Activated CD8-positive, alpha-beta memory T cell treated with anti-CD3 and anti-CD28 coated beads, Interleukin-2, amount 10 ng/mL, durations not matched to agents 7 days and 5 days (primary cell): ENCODE measurements at regions not wholly inside any gene's neighbourhood (a gene's known extent, or its start where the extent isn't known, plus 50 kb on each side); places are given as distances from the start of the nearest gene placed in this dataset.
A peak's percentile ranks its signal among the peaks of the same experiment; 100 is the strongest.

Source experiments
- ATAC-seq: fragments of 150-1000 bp; cut with Tn5 transposase; one replicate; pipeline ENCODE4 v1.10.0; 2021; ENCODE audit warnings: moderate library complexity
- CTCF ChIA-PET: fragments of 350-600 bp; sonication (Branson Sonifier 250); formaldehyde crosslinking; loops from one replicate; lab custom pipeline; 2021; ENCODE audit warnings: antibody characterized with exemption; lab: Charles Lee
- DNase-seq: peaks from one replicate; pipeline ENCODE4 v3.0.0-alpha.2; 2020
- H3K27ac Mint-ChIP-seq: one replicate; pipeline ENCODE4 v1.8.0; 2021; ENCODE audit warnings: mild to moderate bottlenecking, mixed read lengths
- H3K27me3 Mint-ChIP-seq: one replicate; pipeline ENCODE4 v1.8.0; 2021; ENCODE audit warnings: mixed read lengths
- H3K36me3 Mint-ChIP-seq: one replicate; pipeline ENCODE4 v1.8.0; 2021; ENCODE audit warnings: mild to moderate bottlenecking, mixed read lengths
- H3K4me1 Mint-ChIP-seq: one replicate; pipeline ENCODE4 v1.8.0; 2021; ENCODE audit warnings: mixed read lengths
- H3K4me3 Mint-ChIP-seq: one replicate; pipeline ENCODE4 v1.8.0; 2021; ENCODE audit warnings: mild to moderate bottlenecking, moderate library complexity, mixed read lengths
- H3K9me3 Mint-ChIP-seq: one replicate; pipeline ENCODE4 v1.8.0; 2022; ENCODE audit warnings: low read depth, mixed read lengths

DNA sequence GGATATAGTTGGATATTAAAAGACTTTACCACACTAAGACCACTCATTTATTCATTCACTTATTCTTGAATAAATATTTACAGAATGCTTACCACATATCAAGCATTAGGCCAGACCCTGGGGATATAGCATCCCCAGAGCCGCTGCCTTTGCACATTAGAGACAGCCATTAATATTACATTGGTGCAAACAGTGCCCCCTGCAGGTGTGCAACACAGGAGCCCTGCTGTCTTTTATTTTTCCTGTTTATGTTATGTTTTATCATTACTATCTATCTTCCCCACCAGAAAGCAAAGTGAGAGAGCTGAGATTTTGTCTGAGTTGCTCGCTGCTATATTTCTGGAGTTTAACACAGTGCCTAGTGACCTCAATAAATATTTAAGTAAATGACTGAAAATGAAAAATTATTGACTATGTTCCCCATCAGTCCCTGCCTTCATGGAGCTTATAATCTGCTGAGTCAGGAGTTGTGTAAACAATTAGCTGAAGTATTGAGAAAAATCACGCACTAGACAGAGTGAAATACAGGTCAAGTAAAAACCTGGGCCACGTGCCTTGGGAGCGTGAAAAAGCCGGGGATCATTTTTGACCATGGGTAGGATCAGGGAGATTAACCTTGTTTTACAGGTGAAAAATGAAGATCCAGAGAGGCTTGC is 301.6 kb downstream of the PCNX1 start:
- Mint-ChIP-seq H3K27ac (no peak overlapping the region), H3K4me3 (no peak overlapping the region)
- CTCF ChIA-PET, result no interaction called here

DNA sequence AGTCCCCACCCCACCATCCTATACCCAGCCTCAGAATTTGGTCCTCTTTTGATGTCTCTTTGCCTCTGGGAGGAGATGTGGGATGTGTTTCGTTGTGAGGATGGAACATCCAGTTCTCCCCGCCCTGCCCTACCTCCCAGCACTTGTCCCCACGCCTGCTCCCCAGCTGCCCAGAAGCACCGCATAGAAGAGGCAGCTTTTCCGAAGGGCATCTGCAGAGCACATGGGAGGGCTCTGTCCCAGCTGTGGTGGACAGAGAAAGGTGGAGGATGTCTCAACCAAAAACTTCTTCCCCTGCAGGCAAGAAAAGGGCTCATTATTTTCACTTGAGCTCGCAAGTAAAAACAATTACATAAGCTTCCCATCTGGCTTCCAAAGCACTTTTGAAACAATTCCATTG is 302.6 kb downstream of the PCNX1 start:
- H3K27ac Mint-ChIP-seq, result no peak overlapping the region
- ATAC-seq (no peak), DNase-seq (no peak)
- H3K4me3 Mint-ChIP-seq, result no peak overlapping the region
- H3K4me1 Mint-ChIP-seq, result peaks cover 13% of the 10 kb centered on the region
- CTCF ChIA-PET, result no interaction called here
- H3K27me3 Mint-ChIP-seq, result no peaks in the 10 kb centered on the region
- peaks cover 4% of the 10 kb centered on the region for H3K36me3 Mint-ChIP-seq
- H3K9me3 Mint-ChIP-seq, result peaks cover 2% of the 10 kb centered on the region

More for the DNA sequence above, 301.6 kb downstream of the PCNX1 start:
- peaks cover 4% of the 10 kb centered on the region for H3K27me3 Mint-ChIP-seq
- H3K9me3 Mint-ChIP-seq, result peaks cover 1% of the 10 kb centered on the region
- H3K4me1 Mint-ChIP-seq, result peaks cover 13% of the 10 kb centered on the region
- ATAC-seq, result no peak
- peaks cover 4% of the 10 kb centered on the region for H3K36me3 Mint-ChIP-seq
- DNase-seq, result no peak

DNA sequence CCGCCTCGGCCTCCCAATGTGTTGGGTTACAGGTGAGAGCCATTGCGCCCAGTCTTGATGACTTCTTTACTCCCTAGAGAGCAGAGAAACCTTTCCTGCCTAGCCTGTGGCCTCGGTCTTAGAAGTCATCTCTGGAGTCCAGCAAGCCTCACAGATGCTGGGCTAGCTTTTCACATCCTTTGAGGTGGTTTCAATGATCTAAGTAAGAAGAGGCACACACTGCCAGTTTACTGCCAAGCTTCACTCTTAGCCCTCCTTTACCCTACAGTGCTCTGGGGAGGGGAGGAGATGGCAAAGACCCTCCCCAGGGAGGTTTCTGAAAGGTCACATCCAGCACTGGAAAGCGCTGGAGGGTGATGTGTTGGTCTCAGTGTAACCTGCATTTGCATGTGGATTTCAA is 304.8 kb downstream of the PCNX1 start:
- ATAC-seq (no peak), DNase-seq (no peak)
- Mint-ChIP-seq H3K27ac (no peak overlapping the region), H3K4me1 (peaks cover 13% of the 10 kb centered on the region), H3K27me3 (no peaks in the 10 kb centered on the region), H3K9me3 (peaks cover 2% of the 10 kb centered on the region), H3K4me3 (no peak overlapping the region), H3K36me3 (peaks cover 4% of the 10 kb centered on the region)
- CTCF ChIA-PET, result no interaction called here

DNA sequence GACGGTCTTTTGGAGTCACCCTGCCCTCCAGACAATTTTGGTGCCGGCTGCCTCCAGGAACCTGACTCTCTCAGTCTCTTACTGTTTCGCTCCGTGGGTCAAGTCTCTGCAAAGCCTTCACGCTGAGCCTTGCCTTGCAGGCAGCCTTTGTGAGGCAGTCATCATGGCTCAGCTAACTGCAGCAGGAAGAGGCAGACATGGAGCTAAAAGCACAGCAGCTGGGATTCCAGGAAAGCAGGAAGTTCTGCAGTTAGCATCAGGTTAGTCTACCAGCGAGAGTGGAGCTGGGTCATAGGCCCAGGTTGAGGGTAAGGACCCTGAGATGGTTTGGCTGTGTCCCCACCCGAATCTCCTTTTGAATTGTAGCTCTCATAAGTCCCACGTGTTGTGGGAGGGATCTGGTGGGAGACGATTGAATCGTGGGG is 305.4 kb downstream of the PCNX1 start:
- peak overlapping the region; percentile 38 for H3K27ac Mint-ChIP-seq
- H3K4me3 Mint-ChIP-seq, result no peak overlapping the region
- H3K36me3 Mint-ChIP-seq, result peaks cover 7% of the 10 kb centered on the region
- no peak for DNase-seq
- H3K9me3 Mint-ChIP-seq, result peaks cover 4% of the 10 kb centered on the region
- no peak for ATAC-seq
- no peaks in the 10 kb centered on the region for H3K27me3 Mint-ChIP-seq
- H3K4me1 Mint-ChIP-seq, result peaks cover 13% of the 10 kb centered on the region
- CTCF ChIA-PET, result no interaction called here

DNA sequence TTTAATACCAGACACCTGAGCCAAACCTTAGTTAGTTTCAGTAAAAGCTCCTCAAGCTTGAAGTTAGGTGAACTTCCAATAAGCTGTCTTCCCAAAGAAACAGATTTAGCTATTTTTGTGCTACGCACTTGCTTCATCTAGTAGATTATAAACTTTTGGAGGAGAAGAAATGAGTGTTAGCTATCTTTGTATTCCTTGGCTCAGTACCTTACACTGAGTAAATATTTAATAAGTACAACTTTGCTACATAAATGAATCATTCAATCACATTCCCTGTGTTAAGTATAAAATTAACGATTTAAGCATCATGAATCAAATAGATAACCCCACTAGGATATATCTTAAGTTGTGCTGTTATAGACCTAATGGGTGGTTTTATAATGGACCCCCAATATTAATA is 307.0 kb downstream of the PCNX1 start:
- ATAC-seq (no peak), DNase-seq (no peak)
- CTCF ChIA-PET, result no interaction called here
- H3K36me3 Mint-ChIP-seq, result peaks cover 9% of the 10 kb centered on the region
- no peak overlapping the region for H3K27ac Mint-ChIP-seq
- peaks cover 4% of the 10 kb centered on the region for H3K9me3 Mint-ChIP-seq
- peaks cover 23% of the 10 kb centered on the region for H3K4me1 Mint-ChIP-seq
- no peak overlapping the region for H3K4me3 Mint-ChIP-seq
- no peaks in the 10 kb centered on the region for H3K27me3 Mint-ChIP-seq

DNA sequence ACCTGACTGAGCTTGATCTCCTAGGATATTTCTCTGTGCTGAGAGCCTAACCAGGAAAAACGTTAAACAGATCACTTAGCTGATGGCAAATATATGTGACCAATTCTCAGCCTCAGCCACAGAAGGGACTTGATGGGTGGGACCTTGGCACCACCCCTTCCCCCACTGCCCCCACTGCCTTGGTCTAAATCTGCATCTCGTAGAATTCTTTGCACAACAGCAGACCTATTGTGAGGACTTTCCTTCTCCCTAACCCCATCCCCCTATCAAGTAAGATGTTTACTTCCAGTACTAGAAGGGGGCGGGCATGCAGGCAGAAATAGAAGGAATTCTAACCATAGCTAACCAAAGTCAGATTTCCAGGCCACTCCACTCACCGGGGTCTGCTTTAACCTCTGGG is 313.2 kb downstream of the PCNX1 start:
- Mint-ChIP-seq H3K27ac (no peak overlapping the region), H3K4me1 (peaks cover 11% of the 10 kb centered on the region), H3K36me3 (peaks cover 4% of the 10 kb centered on the region), H3K4me3 (no peak overlapping the region), H3K27me3 (no peaks in the 10 kb centered on the region), H3K9me3 (peaks cover 3% of the 10 kb centered on the region)
- no peak for DNase-seq
- no peak for ATAC-seq
- CTCF ChIA-PET, result interaction anchor here (1.2 kb wide), 1 partner anchor 533 kb away, joined by 3 read pairs; no protein-coding TSS in a partner anchor

DNA sequence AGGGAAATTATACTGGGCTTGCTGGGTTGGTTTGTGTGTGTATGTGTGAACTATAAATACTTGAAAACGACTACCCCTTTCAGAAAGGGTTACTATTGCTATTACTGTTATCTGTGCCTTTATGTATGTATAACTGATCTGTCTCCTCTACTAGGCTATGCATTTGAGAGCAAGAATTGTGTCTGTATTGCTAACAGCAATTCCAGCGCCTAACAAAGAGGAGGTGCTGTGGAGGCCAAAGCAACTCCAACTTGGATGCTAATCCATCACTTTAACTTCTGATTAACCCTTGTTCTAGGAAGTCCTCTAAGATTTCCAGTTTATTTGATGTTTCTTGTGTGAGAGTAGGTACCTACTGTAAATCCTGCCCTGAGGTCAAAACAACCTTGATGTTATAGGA is 313.9 kb downstream of the PCNX1 start:
- Mint-ChIP-seq H3K4me1 (peaks cover 11% of the 10 kb centered on the region), H3K27ac (no peak overlapping the region), H3K4me3 (no peak overlapping the region), H3K36me3 (peaks cover 4% of the 10 kb centered on the region), H3K27me3 (no peaks in the 10 kb centered on the region), H3K9me3 (peaks cover 3% of the 10 kb centered on the region)
- DNase-seq, result no peak
- ATAC-seq, result no peak
- CTCF ChIA-PET, result interaction anchor here (1.2 kb wide), 1 partner anchor 532 kb away, joined by 3 read pairs; no protein-coding TSS in a partner anchor

DNA sequence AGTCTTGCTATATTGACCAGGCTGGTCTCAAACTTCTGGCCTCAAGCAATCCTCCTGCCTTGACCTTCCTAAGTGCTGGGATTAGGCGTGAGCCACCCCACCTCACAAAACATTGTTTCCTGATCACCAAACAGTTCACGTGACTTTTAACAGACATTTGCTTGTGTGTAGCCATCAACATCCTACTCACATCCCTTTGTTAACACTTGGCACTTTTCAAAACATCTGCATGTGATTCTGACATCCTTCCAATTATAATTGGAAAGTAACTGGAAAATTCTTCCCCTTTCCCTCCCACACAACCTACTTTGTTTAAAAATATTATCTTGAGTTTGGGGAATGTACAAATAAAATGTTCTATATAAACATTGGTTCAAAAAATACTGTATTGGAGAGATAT is 317.9 kb downstream of the PCNX1 start:
- Mint-ChIP-seq H3K4me1 (no peaks in the 10 kb centered on the region), H3K36me3 (no peaks in the 10 kb centered on the region), H3K4me3 (no peak overlapping the region), H3K27ac (no peak overlapping the region), H3K27me3 (no peaks in the 10 kb centered on the region), H3K9me3 (no peaks in the 10 kb centered on the region)
- DNase-seq (no peak), ATAC-seq (no peak)
- CTCF ChIA-PET, result no interaction called here

DNA sequence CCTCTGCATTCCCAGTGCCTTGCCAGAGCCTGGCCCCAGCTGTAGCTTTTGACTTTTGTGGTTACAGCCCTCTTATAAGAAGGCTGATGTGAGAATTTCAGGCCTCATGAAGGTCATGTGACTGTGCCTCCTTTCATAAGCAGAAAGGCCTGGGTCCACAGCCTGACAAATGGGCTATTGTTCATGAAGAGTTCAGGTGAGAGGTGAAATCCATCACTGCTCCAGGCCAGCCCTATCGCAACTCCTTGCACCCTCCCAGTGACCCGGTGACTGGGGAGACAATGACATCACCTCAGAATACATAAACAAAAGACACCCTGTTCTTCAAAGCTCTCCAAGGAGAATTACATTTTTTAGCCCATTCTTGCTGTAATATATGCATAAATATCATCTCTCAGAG is 321.5 kb downstream of the PCNX1 start:
- Mint-ChIP-seq H3K27me3 (no peaks in the 10 kb centered on the region), H3K9me3 (no peaks in the 10 kb centered on the region), H3K4me3 (no peak overlapping the region), H3K27ac (no peak overlapping the region), H3K4me1 (no peaks in the 10 kb centered on the region), H3K36me3 (no peaks in the 10 kb centered on the region)
- no peak for DNase-seq
- CTCF ChIA-PET, result interaction anchor here (0.7 to 1.3 kb wide), 2 partner anchors 61 to 425 kb away, joined by 3 read pairs; no protein-coding TSS in a partner anchor
- ATAC-seq, result no peak

DNA sequence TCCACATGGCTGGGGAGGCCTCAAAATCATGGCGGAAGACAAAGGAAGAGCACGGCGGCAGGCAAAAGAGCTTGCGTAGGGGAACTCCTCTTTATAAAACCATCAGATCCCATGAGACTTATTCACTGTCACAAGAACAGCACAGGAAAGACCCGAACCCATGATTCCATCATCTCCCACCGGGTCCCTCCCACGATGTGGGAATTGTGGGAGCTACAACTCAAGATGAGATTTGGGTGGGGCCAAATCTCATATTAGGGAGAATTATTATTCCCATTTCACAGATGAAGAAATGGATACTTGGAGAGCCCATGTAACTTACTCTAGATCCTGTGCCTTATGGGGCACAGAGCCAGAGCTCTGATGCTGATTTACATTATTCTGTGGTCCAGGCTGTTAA is 322.6 kb downstream of the PCNX1 start:
- DNase-seq (no peak), ATAC-seq (no peak)
- no peak overlapping the region for H3K4me3 Mint-ChIP-seq
- no peaks in the 10 kb centered on the region for H3K9me3 Mint-ChIP-seq
- H3K27me3 Mint-ChIP-seq, result peaks cover 2% of the 10 kb centered on the region
- H3K4me1 Mint-ChIP-seq, result no peaks in the 10 kb centered on the region
- no peaks in the 10 kb centered on the region for H3K36me3 Mint-ChIP-seq
- CTCF ChIA-PET, result interaction anchor here (1.3 kb wide), 1 partner anchor 62 kb away, joined by 3 read pairs; no protein-coding TSS in a partner anchor
- H3K27ac Mint-ChIP-seq, result no peak overlapping the region

DNA sequence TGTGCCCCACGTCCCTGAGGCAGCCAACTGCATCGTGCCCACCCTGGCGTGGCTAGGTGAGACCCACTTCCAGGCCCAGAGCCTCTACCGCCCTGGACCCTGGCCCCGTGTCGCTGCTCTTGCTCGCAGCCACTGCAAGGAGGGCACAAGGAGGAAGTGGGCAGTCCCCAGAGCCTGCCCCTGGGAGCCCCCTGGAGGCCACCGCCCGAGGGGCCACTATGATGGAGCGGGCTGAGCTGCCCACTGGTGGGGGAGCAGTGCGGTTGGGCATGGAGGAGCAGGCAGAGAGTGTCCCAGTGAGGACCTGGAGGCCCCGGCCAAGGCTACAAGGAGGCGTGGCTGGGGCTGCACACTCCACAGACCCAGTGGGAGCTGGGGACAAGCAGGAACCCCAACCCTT is 323.6 kb downstream of the PCNX1 start:
- H3K36me3 Mint-ChIP-seq, result no peaks in the 10 kb centered on the region
- DNase-seq (no peak), ATAC-seq (no peak)
- H3K27me3 Mint-ChIP-seq, result peaks cover 2% of the 10 kb centered on the region
- no peak overlapping the region for H3K27ac Mint-ChIP-seq
- no peaks in the 10 kb centered on the region for H3K4me1 Mint-ChIP-seq
- no peaks in the 10 kb centered on the region for H3K9me3 Mint-ChIP-seq
- H3K4me3 Mint-ChIP-seq, result no peak overlapping the region
- CTCF ChIA-PET, result no interaction called here

DNA sequence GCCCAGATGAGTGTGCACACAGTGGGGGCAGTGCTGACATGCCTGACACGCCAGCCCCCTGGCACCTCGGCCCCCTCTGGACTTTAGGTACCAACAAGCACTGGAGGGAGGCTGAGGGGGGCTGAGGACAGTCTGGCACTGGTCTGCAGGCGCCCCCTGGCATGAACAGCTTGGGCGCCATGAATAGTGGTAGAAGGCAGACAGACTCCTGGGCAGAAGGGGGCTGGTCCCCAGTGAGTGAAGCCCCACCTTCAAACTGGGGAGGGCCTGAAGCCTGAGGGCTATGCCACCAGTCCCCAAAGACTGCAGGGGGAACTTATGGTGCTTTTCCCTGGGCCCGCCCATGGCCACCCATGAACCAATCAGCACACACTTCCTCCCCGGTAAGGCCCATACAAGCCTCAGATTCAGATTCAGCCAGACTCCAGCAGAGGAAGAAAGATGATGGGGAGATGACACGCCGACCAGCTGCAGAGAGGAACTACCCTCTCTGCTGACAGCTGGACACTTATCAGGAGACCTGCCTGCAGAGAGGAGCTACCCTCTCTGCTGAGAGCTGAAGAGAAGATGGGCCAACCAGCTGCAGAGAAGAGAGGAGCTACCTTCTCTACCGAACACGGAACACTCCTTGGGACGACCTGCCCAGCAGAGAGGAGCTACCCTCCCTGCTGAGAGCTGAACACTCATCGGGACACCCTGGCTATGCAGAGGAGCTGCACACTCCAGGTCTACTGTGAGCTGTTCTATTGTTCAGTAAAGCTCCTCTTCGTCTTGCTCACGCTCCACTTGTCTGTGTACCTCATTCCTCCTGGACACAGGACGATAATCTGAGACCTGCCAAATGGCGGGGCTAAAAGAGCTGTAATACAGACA is 324.5 kb downstream of the PCNX1 start:
- no peak for ATAC-seq
- no peak overlapping the region for H3K4me3 Mint-ChIP-seq
- no peak for DNase-seq
- no peaks in the 10 kb centered on the region for H3K4me1 Mint-ChIP-seq
- no peaks in the 10 kb centered on the region for H3K9me3 Mint-ChIP-seq
- H3K36me3 Mint-ChIP-seq, result no peaks in the 10 kb centered on the region
- H3K27me3 Mint-ChIP-seq, result peaks cover 2% of the 10 kb centered on the region
- H3K27ac Mint-ChIP-seq, result no peak overlapping the region
- CTCF ChIA-PET, result no interaction called here

DNA sequence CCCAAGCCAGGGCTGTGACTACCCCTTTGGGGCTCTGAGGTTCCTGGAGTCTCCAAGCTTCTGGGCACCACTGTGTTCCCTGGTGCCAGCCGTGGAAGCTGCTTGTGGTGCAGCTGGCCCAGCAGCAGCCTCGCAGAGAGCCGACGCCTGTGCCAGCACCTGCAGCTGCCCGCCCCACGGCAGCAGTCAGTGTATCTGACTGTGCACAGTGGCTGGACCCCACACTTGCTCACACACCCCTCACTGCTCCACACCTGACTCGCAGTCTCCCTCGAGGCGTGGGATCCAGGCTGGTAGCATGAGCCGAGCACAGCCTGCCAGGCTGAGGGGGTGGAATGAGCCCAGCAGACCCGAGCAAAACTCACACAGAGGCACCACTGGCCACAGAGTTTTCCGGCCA is 325.2 kb downstream of the PCNX1 start:
- no peak for DNase-seq
- no peak for ATAC-seq
- Mint-ChIP-seq H3K4me1 (no peaks in the 10 kb centered on the region), H3K36me3 (no peaks in the 10 kb centered on the region), H3K27me3 (peaks cover 2% of the 10 kb centered on the region), H3K27ac (no peak overlapping the region), H3K4me3 (no peak overlapping the region), H3K9me3 (no peaks in the 10 kb centered on the region)
- CTCF ChIA-PET, result no interaction called here

DNA sequence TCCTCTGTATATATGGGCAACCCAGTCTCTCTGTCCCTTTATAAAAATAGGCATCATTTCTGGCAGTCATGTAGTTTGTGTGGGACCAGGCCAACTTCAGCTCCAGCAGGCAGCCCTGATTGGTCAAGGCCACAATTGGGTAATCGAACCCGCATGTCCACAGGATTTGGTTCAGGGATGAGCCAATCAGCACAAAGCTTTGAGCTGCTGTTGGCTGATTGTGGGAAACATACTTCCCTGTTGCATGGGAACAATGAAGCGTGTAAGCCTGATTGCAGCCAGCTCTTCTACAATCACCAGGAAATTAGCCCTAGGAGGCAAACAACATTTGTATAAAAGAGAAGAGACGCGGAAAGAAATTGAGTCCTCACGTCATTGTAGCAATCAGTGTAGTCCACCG is 328.6 kb downstream of the PCNX1 start:
- Mint-ChIP-seq H3K9me3 (no peaks in the 10 kb centered on the region), H3K4me1 (peaks cover 10% of the 10 kb centered on the region), H3K27ac (no peak overlapping the region), H3K36me3 (peaks cover 5% of the 10 kb centered on the region), H3K27me3 (peaks cover 4% of the 10 kb centered on the region), H3K4me3 (no peak overlapping the region)
- ATAC-seq (no peak), DNase-seq (no peak)
- CTCF ChIA-PET, result interaction anchor here (0.7 to 1.1 kb wide), 2 partner anchors 22 to 517 kb away, joined by 3 read pairs; no protein-coding TSS in a partner anchor
